Neuron (in vitro differentiated cells): ENCODE measurements at regions not wholly inside any gene's neighbourhood (a gene's known extent, or its start where the extent isn't known, plus 50 kb on each side); places are given as distances from the start of the nearest gene placed in this dataset.

Experiments used
- H2AFZ ChIP-seq: one replicate; pipeline ENCODE4 v1.6.1; 2013; ENCODE audit warnings: low read depth, mild to moderate bottlenecking, inconsistent platforms, low read length, moderate library complexity
- H3K27me3 ChIP-seq: one replicate; pipeline ENCODE4 v1.6.1; 2013; ENCODE audit warnings: low read length; ENCODE audit not compliant: insufficient read depth
- H3K36me3 ChIP-seq: one replicate; pipeline ENCODE4 v1.6.1; 2013; ENCODE audit warnings: low read length; ENCODE audit not compliant: insufficient read depth
- H3K4me1 ChIP-seq: one replicate; pipeline ENCODE4 v1.6.1; 2013; ENCODE audit warnings: low read length; ENCODE audit not compliant: insufficient read depth
- H3K4me3 ChIP-seq: 2 replicates; pipeline ENCODE4 v1.5.1; 2013; ENCODE audit warnings: mild to moderate bottlenecking, low read length, moderate library complexity
- H3K9me3 ChIP-seq: one replicate; pipeline ENCODE4 v1.6.1; 2013; ENCODE audit warnings: low read length

DNA sequence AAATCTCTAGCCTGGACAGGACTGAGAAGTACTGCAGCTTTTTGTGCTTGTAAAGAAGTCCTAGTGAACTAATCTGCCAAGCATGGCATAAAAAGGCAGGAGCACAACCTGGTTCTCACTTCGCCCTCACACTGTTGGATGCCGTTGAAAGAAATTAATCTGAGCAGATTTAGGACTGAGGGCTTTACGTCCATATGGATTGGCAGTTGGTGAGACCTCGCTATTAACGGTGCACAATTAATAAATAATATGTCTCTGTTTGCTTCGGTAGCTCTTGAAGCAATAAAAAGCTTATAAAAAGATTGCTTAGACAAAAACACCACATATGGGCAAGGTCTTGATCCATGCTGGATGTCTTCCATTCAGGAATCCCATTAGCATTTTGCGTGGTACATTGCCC is 185.6 kb upstream of the EPHA7 start:
- no peaks in the 10 kb centered on the region for H3K9me3 ChIP-seq
- no peak overlapping the region for H3K4me3 ChIP-seq
- H3K36me3 ChIP-seq = no peaks in the 10 kb centered on the region
- no peak overlapping the region for H2AFZ ChIP-seq
- no peaks in the 10 kb centered on the region for H3K4me1 ChIP-seq
- no peaks in the 10 kb centered on the region for H3K27me3 ChIP-seq

DNA sequence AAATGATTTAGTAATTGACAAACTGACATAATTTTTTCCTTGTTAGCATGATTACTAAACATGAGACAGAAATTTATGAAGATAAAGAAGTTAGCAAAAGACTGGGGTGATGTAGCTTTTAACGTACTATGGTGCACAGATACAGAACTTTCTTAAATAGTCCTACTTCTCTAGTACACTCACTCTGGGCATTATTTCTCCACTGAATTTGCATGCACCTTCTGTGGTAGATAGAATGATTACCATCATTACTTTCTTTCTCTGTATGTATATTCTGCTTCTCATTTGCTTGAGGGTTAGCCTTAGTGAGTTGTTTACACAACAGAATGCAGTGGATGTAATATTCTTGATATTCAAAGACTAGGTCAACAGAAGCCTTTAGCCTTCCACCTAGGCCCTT is 173.1 kb upstream of the EPHA7 start:
- H3K9me3 ChIP-seq = no peaks in the 10 kb centered on the region
- no peaks in the 10 kb centered on the region for H3K36me3 ChIP-seq
- H3K4me1 ChIP-seq = no peaks in the 10 kb centered on the region
- H3K4me3 ChIP-seq = no peak overlapping the region
- H2AFZ ChIP-seq = no peak overlapping the region
- no peaks in the 10 kb centered on the region for H3K27me3 ChIP-seq

DNA sequence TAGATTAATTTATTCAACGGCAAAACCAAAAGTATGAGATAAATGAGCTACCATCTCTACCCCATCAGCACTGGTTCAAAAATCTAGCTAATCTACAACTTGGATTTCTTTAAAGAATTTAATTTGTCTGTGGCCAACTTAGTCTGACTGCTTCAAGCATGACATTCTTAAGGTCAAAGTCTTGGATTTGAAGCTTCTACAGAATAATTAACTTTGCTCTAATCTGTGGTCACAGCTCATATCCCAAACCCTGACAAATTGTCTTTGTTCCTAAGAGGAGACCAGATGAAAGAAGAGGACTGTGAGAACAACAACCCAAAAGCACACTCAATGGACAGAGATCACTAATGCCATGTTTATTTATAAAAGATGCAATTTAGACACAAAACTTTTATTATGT is 166.9 kb upstream of the EPHA7 start:
- Histone ChIP-seq H3K9me3 (no peaks in the 10 kb centered on the region), H2AFZ (no peak overlapping the region), H3K4me1 (no peaks in the 10 kb centered on the region)

DNA sequence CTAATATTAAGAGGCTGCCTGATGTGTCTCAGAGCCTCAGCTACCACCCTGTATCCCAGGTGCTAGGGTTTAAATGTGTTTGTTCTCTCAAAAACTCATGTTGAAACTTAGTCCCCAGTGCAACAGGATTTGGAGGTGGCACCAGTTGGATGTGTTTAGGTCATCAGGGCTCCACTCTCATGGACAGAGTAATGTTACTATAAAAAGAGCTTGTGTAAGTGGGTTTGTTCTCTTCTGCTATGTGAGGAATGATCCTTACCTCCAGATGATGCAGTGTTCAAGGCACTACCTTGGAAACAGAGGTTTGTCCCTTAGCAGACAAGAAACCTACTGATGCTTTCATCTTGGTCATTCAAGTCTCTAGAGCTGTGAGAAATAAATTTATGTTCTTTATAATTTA is 164.9 kb upstream of the EPHA7 start:
- H3K27me3 ChIP-seq = no peaks in the 10 kb centered on the region
- H3K9me3 ChIP-seq = no peaks in the 10 kb centered on the region
- no peak overlapping the region for H2AFZ ChIP-seq
- no peaks in the 10 kb centered on the region for H3K36me3 ChIP-seq
- H3K4me3 ChIP-seq = no peak overlapping the region
- no peaks in the 10 kb centered on the region for H3K4me1 ChIP-seq

More for the DNA sequence above, 166.9 kb upstream of the EPHA7 start:
- H3K27me3 ChIP-seq = no peaks in the 10 kb centered on the region
- no peak overlapping the region for H3K4me3 ChIP-seq
- no peaks in the 10 kb centered on the region for H3K36me3 ChIP-seq

DNA sequence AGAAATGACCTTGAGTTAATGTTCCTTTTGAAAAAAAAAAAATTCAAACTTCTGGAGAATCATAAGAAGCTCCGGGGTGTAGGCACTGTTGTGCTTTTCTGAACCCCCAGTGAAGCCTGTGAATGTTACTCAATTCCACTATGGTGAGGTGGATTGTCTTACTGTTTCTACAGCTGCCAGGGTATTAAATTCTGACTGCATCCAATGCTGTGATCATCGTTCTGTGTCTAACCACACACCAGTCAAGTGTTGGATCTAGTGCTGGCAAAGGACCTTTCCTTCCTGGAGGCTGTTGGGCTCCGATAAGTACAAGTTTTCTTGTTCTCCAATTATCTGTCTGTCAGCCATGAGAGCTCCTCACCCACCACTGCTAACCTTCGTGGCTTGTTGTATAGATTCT is 162.0 kb upstream of the EPHA7 start:
- no peaks in the 10 kb centered on the region for H3K36me3 ChIP-seq
- H2AFZ ChIP-seq = no peak overlapping the region
- H3K4me1 ChIP-seq = peaks cover 5% of the 10 kb centered on the region
- H3K9me3 ChIP-seq = no peaks in the 10 kb centered on the region
- H3K4me3 ChIP-seq = no peak overlapping the region
- no peaks in the 10 kb centered on the region for H3K27me3 ChIP-seq

DNA sequence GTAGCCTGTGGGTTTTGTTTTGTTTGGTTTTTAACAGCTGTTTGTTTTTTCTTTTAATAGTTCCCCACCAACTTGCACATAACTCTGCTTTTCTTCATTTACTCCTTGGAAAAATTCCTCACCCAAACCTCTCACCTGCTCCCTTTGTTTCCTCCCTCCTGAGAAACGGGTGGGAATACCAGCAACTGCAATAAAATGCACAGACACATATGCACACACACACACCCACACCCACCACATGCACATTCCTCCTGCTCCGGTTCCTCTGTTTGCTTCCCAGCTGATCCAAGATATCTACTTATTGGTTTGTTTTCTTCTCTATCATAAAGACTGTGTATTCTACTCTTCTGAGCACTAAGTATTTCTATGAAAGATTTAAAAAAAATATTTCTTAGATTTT is 161.1 kb upstream of the EPHA7 start:
- no peaks in the 10 kb centered on the region for H3K27me3 ChIP-seq
- H3K36me3 ChIP-seq = no peaks in the 10 kb centered on the region
- no peak overlapping the region for H3K4me3 ChIP-seq
- H3K4me1 ChIP-seq = peaks cover 8% of the 10 kb centered on the region
- H3K9me3 ChIP-seq = no peaks in the 10 kb centered on the region
- no peak overlapping the region for H2AFZ ChIP-seq

DNA sequence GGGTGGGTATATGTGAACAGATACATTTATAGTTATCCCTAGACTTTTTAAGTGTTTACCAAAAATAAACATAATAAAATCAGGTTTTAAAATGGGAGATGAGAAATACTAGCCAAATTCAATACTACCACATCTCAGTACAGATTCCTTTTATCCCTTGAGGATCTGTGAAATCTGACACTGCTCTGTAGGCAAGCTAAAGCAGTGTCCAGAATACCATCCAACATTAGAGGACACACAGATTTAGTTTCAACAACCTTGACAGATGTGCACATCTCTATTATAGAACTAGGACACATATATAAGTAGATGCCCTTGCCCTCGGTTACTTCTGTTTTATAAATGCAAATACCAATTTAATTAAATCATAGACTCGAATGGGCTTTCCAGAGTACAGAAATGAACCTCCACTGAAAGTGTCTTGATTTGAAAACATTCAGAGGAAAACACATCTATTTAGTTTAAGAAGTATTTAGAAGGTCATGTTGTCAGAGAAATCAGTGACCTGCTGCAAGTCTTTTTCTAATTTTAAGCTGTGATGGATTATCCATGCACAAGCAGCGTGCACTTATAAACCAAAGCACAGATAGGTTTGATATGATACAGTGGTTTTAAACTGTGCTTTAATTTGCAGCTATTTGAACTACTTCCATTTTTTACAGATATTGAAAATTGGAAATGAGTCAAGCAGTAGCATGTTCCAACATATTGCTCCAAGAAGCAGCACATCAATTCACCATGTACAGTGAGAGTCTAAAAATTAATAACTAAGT is 156.3 kb upstream of the EPHA7 start:
- Histone ChIP-seq H3K27me3 (no peaks in the 10 kb centered on the region), H3K36me3 (no peaks in the 10 kb centered on the region), H3K4me1 (peaks cover 18% of the 10 kb centered on the region), H3K9me3 (no peaks in the 10 kb centered on the region), H2AFZ (no peak overlapping the region), H3K4me3 (no peak overlapping the region)

DNA sequence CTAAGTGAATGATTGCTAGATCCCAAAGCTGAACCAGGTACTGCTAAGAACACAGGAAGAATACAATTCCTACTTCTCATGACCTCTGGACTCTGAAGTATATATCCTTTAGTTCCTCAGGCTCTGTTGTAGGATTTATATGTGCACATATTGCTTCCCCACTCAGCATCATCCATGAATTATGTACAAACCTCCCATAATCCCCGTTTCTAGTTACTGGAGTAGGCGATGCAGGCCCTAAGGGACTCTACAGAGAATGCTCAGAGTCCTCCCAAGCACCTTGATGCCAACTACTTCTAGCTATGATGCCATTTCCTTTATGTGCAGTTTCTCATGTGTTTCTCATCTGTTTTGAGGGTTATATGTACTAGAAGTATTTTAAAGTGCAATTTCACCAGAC is 154.9 kb upstream of the EPHA7 start:
- no peaks in the 10 kb centered on the region for H3K36me3 ChIP-seq
- H3K27me3 ChIP-seq = no peaks in the 10 kb centered on the region
- H2AFZ ChIP-seq = no peak overlapping the region
- H3K4me3 ChIP-seq = no peak overlapping the region
- H3K4me1 ChIP-seq = peaks cover 18% of the 10 kb centered on the region
- no peaks in the 10 kb centered on the region for H3K9me3 ChIP-seq

DNA sequence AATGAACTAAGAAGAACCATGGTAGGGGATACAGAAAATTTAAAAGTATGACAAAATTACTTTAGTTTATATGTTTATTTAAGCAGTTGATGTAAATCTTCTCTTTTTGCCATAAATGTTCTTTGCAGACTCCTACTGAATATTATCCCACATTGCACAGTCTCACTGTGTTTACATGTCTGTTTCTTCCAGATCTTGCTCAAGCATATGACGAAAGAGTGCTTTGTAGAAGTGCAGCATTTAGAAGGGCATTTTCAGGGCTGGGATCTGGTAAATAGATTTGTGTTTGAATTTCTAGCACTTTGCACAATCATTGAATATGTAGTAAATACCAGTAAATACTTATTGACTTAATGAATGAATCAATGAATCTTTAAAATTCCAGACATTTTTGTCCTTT is 152.0 kb upstream of the EPHA7 start:
- Histone ChIP-seq H3K27me3 (no peaks in the 10 kb centered on the region), H3K9me3 (no peaks in the 10 kb centered on the region), H2AFZ (no peak overlapping the region), H3K4me1 (peaks cover 13% of the 10 kb centered on the region), H3K36me3 (no peaks in the 10 kb centered on the region), H3K4me3 (no peak overlapping the region)

DNA sequence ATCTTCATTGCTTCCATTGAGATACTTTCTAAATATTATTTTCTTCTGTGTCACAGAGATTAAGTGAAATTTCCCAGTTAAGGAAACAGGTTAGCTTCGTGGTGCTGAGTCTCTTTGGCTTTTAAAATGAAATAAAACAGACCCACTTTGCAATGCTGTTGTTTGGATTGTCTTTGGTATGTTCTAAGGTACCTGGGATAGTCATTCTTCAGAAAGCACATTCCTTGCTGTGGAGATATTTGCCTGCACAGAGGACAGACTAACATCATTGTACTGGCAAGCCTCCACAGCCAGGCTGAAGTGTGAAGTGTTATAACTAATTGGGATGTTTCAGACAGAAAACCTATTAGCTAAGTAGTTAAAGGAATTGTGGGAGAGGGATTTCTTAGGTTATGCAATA is 148.8 kb upstream of the EPHA7 start:
- no peaks in the 10 kb centered on the region for H3K4me1 ChIP-seq
- H3K4me3 ChIP-seq = no peak overlapping the region
- H3K36me3 ChIP-seq = no peaks in the 10 kb centered on the region

DNA sequence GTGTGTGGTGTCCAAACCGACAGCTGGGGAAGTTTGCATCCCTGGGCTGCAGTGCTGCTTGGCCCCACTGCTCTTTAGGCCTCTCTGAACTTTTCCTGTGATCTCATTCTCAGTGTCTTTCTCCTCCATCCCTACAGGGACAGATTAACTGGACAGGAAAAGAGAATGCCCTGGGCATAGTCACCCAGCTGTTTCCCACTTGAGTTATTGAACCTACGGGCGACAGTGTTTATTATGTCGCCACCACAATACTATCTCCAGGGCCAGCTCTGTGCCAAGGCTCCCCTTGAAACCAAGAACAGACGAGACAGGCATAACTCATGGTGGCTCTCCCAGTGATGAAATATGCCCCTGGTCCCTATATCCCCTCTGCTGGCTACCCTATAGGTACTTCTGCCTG is 147.8 kb upstream of the EPHA7 start:
- H3K36me3 ChIP-seq = no peaks in the 10 kb centered on the region
- no peak overlapping the region for H3K4me3 ChIP-seq
- no peaks in the 10 kb centered on the region for H3K9me3 ChIP-seq
- no peak overlapping the region for H2AFZ ChIP-seq
- no peaks in the 10 kb centered on the region for H3K27me3 ChIP-seq
- H3K4me1 ChIP-seq = no peaks in the 10 kb centered on the region

More for the DNA sequence above, 148.8 kb upstream of the EPHA7 start:
- no peak overlapping the region for H2AFZ ChIP-seq
- H3K9me3 ChIP-seq = no peaks in the 10 kb centered on the region
- H3K27me3 ChIP-seq = no peaks in the 10 kb centered on the region

DNA sequence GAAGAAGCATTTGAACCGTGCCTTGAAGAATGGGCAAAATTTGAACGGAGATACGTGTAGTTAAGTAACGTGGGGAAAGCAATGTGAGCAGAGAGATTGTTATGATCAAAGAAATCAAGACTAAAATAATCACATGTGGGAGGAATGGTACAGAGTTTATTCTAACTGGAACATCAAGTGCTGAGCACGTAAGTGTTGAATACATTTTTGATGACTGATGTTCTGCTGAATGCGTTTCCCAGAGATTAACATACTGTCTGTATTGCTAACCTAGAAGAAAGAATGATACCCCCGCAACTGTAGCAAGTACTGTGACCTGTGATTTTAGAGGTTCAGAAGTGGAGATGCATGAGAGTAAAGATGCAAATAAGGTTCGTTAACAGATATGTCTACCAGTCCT is 146.9 kb upstream of the EPHA7 start:
- Histone ChIP-seq H3K36me3 (no peaks in the 10 kb centered on the region), H3K4me1 (no peaks in the 10 kb centered on the region), H3K9me3 (no peaks in the 10 kb centered on the region), H2AFZ (no peak overlapping the region), H3K27me3 (no peaks in the 10 kb centered on the region), H3K4me3 (no peak overlapping the region)

DNA sequence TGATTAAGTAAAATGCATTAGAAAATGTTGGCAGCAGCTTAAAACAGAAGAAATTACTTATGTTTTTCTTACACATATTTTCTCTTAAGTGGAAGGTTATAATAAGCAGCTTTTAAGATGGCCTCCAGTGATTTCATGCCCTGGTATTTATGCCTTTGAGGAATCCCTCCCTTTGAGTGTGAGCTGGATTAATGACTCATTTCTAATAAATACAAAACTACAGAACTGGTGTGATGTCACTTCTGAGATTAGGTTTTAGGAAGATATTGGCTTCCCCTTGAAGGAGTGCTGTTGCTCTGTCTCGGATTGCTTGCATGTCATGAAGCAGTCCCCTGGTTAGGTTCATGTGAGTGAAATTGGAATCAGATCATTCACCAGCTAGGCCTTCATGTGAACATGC is 143.2 kb upstream of the EPHA7 start:
- H3K27me3 ChIP-seq = no peaks in the 10 kb centered on the region
- no peaks in the 10 kb centered on the region for H3K36me3 ChIP-seq
- no peak overlapping the region for H2AFZ ChIP-seq
- no peaks in the 10 kb centered on the region for H3K4me1 ChIP-seq
- H3K9me3 ChIP-seq = no peaks in the 10 kb centered on the region
- H3K4me3 ChIP-seq = no peak overlapping the region

DNA sequence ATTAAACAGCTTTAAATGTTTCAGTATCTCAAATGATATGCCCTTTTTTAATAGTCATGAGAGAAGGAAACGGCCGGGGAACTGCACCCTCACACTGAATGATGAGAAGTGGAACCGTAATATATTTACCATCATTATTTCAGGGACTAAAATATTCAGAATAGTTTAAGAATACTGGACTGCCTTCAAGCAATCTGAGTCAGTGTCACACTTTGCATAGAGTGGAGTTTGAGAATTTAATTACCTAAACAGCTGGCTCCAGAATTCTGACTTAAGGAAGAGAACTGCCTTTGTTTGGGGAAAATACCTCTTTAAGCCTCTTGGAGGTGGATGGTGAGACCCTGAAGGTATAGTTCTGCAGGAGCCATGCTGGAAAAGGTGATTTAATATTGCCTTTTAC is 135.9 kb upstream of the EPHA7 start:
- H3K27me3 ChIP-seq = no peaks in the 10 kb centered on the region
- H3K9me3 ChIP-seq = no peaks in the 10 kb centered on the region
- H3K4me3 ChIP-seq = no peak overlapping the region
- no peaks in the 10 kb centered on the region for H3K4me1 ChIP-seq
- no peak overlapping the region for H2AFZ ChIP-seq
- H3K36me3 ChIP-seq = no peaks in the 10 kb centered on the region
